IMR-90 (cell line): ENCODE measurements at regions not wholly inside any gene's neighbourhood (a gene's known extent, or its start where the extent isn't known, plus 50 kb on each side); places are given as distances from the start of the nearest gene placed in this dataset.

Experiments used
- ATAC-seq: fragments of 200-7000 bp; cut with Tn5 transposase; 2 replicates; pipeline ENCODE4 v1.9.1; 2020; ENCODE audit warnings: low read depth, mild to moderate bottlenecking, moderate library complexity
- BruUV-seq: library from RNA; stranded (reverse); fragments of 400-500 nt; replicated peaks from 2 replicates; lab custom pipeline; 2021; lab: Mats Ljungman, UMichigan
- CTCF ChIA-PET: fragments of 300-600 bp; formaldehyde crosslinking; extraction: SDS; loops from one replicate; lab custom pipeline; 2021; ENCODE audit warnings: antibody characterized with exemption; lab: Yijun Ruan, JAX
- POLR2A ChIA-PET: fragments of 300-600 bp; sonication (Branson Sonifier 250); formaldehyde crosslinking; loops from one replicate; lab custom pipeline; 2022; ENCODE audit warnings: antibody characterized with exemption; ENCODE audit not compliant: unreplicated experiment; lab: Charles Lee
- DNase-seq: peaks from one replicate; pipeline ENCODE4 v3.0.0; 2013
- H2AFZ ChIP-seq: replicated peaks from 2 replicates; pipeline ENCODE3; 2013; ENCODE audit warnings: low read length, mild to moderate bottlenecking; ENCODE audit not compliant: poor library complexity
- H2AK5ac ChIP-seq: 2 replicates; pipeline ENCODE4 v1.6.1; 2013; ENCODE audit warnings: low read depth, low read length, inconsistent platforms
- H2AK9ac ChIP-seq: replicated peaks from 2 replicates; pipeline ENCODE3; 2013; ENCODE audit warnings: mild to moderate bottlenecking, low read depth, low read length, moderate library complexity; ENCODE audit not compliant: poor library complexity
- H2BK120ac ChIP-seq: 2 replicates; pipeline ENCODE4 v1.6.1; 2013; ENCODE audit warnings: low read depth, low read length, inconsistent platforms
- H2BK15ac ChIP-seq: 3 replicates; pipeline ENCODE4 v1.6.1; 2013; ENCODE audit warnings: low read depth, low read length, inconsistent platforms
- H2BK20ac ChIP-seq: 2 replicates; pipeline ENCODE4 v1.6.1; 2013; ENCODE audit warnings: low read depth, mild to moderate bottlenecking, inconsistent platforms, low read length, moderate library complexity
- H2BK5ac ChIP-seq: 2 replicates; pipeline ENCODE4 v1.6.1; 2013; ENCODE audit warnings: mild to moderate bottlenecking, low read depth, low read length, inconsistent platforms; ENCODE audit not compliant: poor library complexity, severe bottlenecking
- H3K14ac ChIP-seq: replicated peaks from 2 replicates; pipeline ENCODE4 v1.6.1; 2013; ENCODE audit warnings: low read depth, low read length, inconsistent platforms
- H3K18ac ChIP-seq: 2 replicates; pipeline ENCODE4 v1.6.1; 2013; ENCODE audit warnings: low read depth, low read length, control low read depth
- H3K23ac ChIP-seq: 2 replicates; pipeline ENCODE4 v1.6.1; 2013; ENCODE audit warnings: low read depth, low read length, inconsistent platforms
- H3K27ac ChIP-seq: 2 replicates; pipeline ENCODE4 v1.5.1; 2013; ENCODE audit warnings: mild to moderate bottlenecking, control low read depth, low read length; ENCODE audit not compliant: insufficient read depth
- H3K27me3 ChIP-seq: 2 replicates; pipeline ENCODE4 v1.6.1; 2013; ENCODE audit warnings: low read length; ENCODE audit not compliant: control insufficient read depth, insufficient read depth
- H3K36me3 ChIP-seq: 2 replicates; pipeline ENCODE4 v1.6.1; 2013; ENCODE audit warnings: low read length, mixed read lengths; ENCODE audit not compliant: control insufficient read depth, insufficient read depth
- H3K4ac ChIP-seq: 2 replicates; pipeline ENCODE4 v1.6.1; 2013; ENCODE audit warnings: low read depth, low read length, inconsistent platforms
- H3K4me1 ChIP-seq: 2 replicates; pipeline ENCODE4 v1.6.1; 2013; ENCODE audit warnings: low read length, mixed read lengths; ENCODE audit not compliant: control insufficient read depth, insufficient read depth
- H3K4me2 ChIP-seq: 2 replicates; pipeline ENCODE4 v1.6.1; 2013; ENCODE audit warnings: low read depth, mild to moderate bottlenecking, control low read depth, low read length, moderate library complexity
- H3K4me3 ChIP-seq: 2 replicates; pipeline ENCODE4 v1.5.1; 2013; ENCODE audit warnings: low read depth, mild to moderate bottlenecking, control low read depth, low read length, moderate library complexity; ENCODE audit not compliant: insufficient read depth
- H3K56ac ChIP-seq: 2 replicates; pipeline ENCODE4 v1.6.1; 2013; ENCODE audit warnings: low read length, inconsistent platforms; ENCODE audit not compliant: insufficient read depth; ENCODE audit errors: extremely low read depth
- H3K79me1 ChIP-seq, 2 experiments: 2 replicates each; pipeline ENCODE4 v1.6.1; 2013; ENCODE audit warnings: low read length in 2 of 2, inconsistent platforms in 1 of 2, low read depth in 1 of 2
- H3K9ac ChIP-seq: 2 replicates; pipeline ENCODE4 v1.6.1; 2013; ENCODE audit warnings: low read depth, low read length, control low read depth
- H3K9me1 ChIP-seq: 2 replicates; pipeline ENCODE4 v1.6.1; 2013; ENCODE audit warnings: low read length, inconsistent platforms; ENCODE audit not compliant: insufficient read depth
- H3K9me3 ChIP-seq: 2 replicates; pipeline ENCODE4 v1.6.1; 2013; ENCODE audit warnings: low read length; ENCODE audit not compliant: control insufficient read depth, insufficient read depth
- H4K20me1 ChIP-seq: 2 replicates; pipeline ENCODE4 v1.6.1; 2013; ENCODE audit warnings: low read length, inconsistent platforms; ENCODE audit not compliant: insufficient read depth
- H4K5ac ChIP-seq: 2 replicates; pipeline ENCODE4 v1.6.1; 2013; ENCODE audit warnings: mild to moderate bottlenecking, low read depth, low read length, control low read depth
- H4K8ac ChIP-seq, 2 experiments: 2 replicates each; pipeline ENCODE4 v1.6.1; 2013; ENCODE audit warnings: low read depth in 2 of 2, low read length in 2 of 2, control low read depth in 1 of 2, inconsistent platforms in 1 of 2
- H4K91ac ChIP-seq: 2 replicates; pipeline ENCODE4 v1.6.1; 2013; ENCODE audit warnings: low read depth, low read length, inconsistent platforms; ENCODE audit not compliant: insufficient read depth
- BHLHE40 ChIP-seq: fragments of 150-350 bp; IDR thresholded peaks from 2 replicates; pipeline ENCODE4 v1.6.1; 2016; ENCODE audit warnings: mild to moderate bottlenecking, low read depth, low read length
- CEBPB ChIP-seq: IDR thresholded peaks from 2 replicates; pipeline ENCODE4 v1.6.1; 2012; ENCODE audit warnings: low read depth, low read length, improper control_type of control experiment
- CHD1 ChIP-seq: IDR thresholded peaks from 2 replicates; pipeline ENCODE4 v1.6.1; 2012; ENCODE audit warnings: low read depth, low read length, improper control_type of control experiment
- FOS ChIP-seq: fragments of 150-350 bp; IDR thresholded peaks from 2 replicates; pipeline ENCODE4 v1.6.1; 2016; ENCODE audit warnings: low read depth, low read length
- MAFK ChIP-seq: IDR thresholded peaks from 2 replicates; pipeline ENCODE4 v1.6.1; 2012; ENCODE audit warnings: low read depth, low read length, improper control_type of control experiment
- MXI1 ChIP-seq: IDR thresholded peaks from 2 replicates; pipeline ENCODE4 v1.6.1; 2012; ENCODE audit warnings: low read depth, mild to moderate bottlenecking, low read length, moderate library complexity, borderline replicate concordance
- NFE2L2 ChIP-seq: fragments of 150-350 bp; IDR thresholded peaks from 2 replicates; pipeline ENCODE4 v1.6.1; 2016; ENCODE audit warnings: low read depth, mild to moderate bottlenecking, low read length
- POLR2A ChIP-seq: IDR thresholded peaks from 2 replicates; pipeline ENCODE4 v1.6.1; 2012; ENCODE audit warnings: mild to moderate bottlenecking, low read depth, low read length
- RAD21 ChIP-seq: IDR thresholded peaks from 2 replicates; pipeline ENCODE4 v1.6.1; 2012; ENCODE audit warnings: low read length, improper control_type of control experiment
- RCOR1 ChIP-seq: IDR thresholded peaks from 2 replicates; pipeline ENCODE4 v1.6.1; 2012; ENCODE audit warnings: mild to moderate bottlenecking, low read length, improper control_type of control experiment; ENCODE audit not compliant: insufficient replicate concordance
- RFX5 ChIP-seq: IDR thresholded peaks from 2 replicates; pipeline ENCODE4 v1.8.0; 2012; ENCODE audit warnings: low read depth, mild to moderate bottlenecking, low read length, moderate library complexity
- SMC3 ChIP-seq: fragments of 150-350 bp; IDR thresholded peaks from 2 replicates; pipeline ENCODE4 v1.6.1; 2016; ENCODE audit warnings: low read depth, mild to moderate bottlenecking, antibody characterized with exemption, low read length, moderate library complexity
- WGBS, 2 experiments: methylation state at CpG; one replicate each; pipeline versions ENCODE4 v1.1.5 to v1.1.7; 2013; ENCODE audit warnings: missing lambda C conversion rate in 2 of 2; ENCODE audit not compliant: insufficient read length in 1 of 2; ENCODE audit errors: extremely low coverage in 2 of 2; 5-methylcytosine and 5-hydroxymethylcytosine counted together
- dilution Hi-C: fragments of 300-500 bp; cut with HindIII; formaldehyde crosslinking; loops from one replicate; pipeline ENCODE4 v1.14.3; 2018; ENCODE audit warnings: low sequenced_read_pairs; ENCODE audit not compliant: unreplicated experiment
- in situ Hi-C: fragments of 300-500 bp; cut with MboI; formaldehyde crosslinking; loops from 3 replicates; pipeline ENCODE4 v1.14.3; 2019; ENCODE audit warnings: low sequenced_read_pairs, inconsistent platforms, mixed read lengths
- intact Hi-C: fragments of 100-400 bp; cut with micrococcal nuclease; formaldehyde crosslinking; loops from 2 replicates; pipeline ENCODE4 v1.10.0; 2022
- TF ChIP-seq, protein P1 (sequence below): fragments of 150-350 bp; IDR thresholded peaks from 2 replicates; pipeline ENCODE4 v1.6.1; 2016; ENCODE audit warnings: low read depth, mild to moderate bottlenecking, low read length, moderate library complexity, borderline replicate concordance
- TF ChIP-seq, protein P2 (sequence below): fragments of 150-350 bp; IDR thresholded peaks from 2 replicates; pipeline ENCODE4 v1.6.1; 2017; ENCODE audit warnings: mild to moderate bottlenecking, antibody characterized with exemption, low read length, low read depth
- TF ChIP-seq, protein P3 (sequence below): conservative IDR thresholded peaks from 2 replicates; pipeline ENCODE4 v1.5.1; 2012; ENCODE audit warnings: mild to moderate bottlenecking, low read depth, low read length, improper control_type of control experiment

DNA sequence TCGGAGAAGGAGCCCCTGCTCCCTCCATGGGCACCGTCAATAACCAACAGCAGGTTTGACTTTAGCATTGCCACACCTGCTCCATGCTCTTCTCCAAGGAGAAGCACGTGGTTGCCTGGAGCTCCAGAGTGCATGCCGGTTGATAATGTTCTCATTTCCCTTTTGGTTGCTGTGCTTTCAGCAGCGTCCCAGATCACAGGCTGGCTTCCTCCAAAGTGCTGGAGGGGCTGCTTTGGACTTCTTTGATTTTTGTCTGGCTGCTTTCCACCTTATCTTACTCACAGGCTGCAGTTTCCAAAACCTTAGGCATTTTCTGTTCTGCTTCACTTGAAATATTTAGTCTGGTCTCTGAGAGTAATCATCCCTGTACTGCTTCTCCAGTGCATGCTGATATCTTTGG is 123.8 kb upstream of the IRS2 start:
- H4K8ac ChIP-seq: no peak overlapping the region
- dilution Hi-C loops: no loop called here
- H3K4me1 ChIP-seq: peaks cover 1% of the 10 kb centered on the region; the same call in 1 of the 2 replicates
- H3K23ac ChIP-seq: no peak overlapping the region
- H4K5ac ChIP-seq: no peak overlapping the region
- no peaks in the 10 kb centered on the region for H4K20me1 ChIP-seq
- no peak overlapping the region for H3K27ac ChIP-seq
- 0 out of 2 replicates have a peak, but pooled peaks cover 2% of the 10 kb centered on the region for H3K9me3 ChIP-seq
- H2BK15ac ChIP-seq: no peak overlapping the region
- no peak overlapping the region for H2AK5ac ChIP-seq
- no peak overlapping the region for H3K56ac ChIP-seq
- WGBS, 2 experiments: 8% methylated on average over 2 of the region's 5 CpGs; no CpG with 5 or more reads in 1 of the 2 experiments
- H3K18ac ChIP-seq: no peak overlapping the region
- H3K9ac ChIP-seq: no peak overlapping the region
- ATAC-seq: no peak
- in situ Hi-C loops: no loop called here
- TF ChIP-seq CEBPB (no peak), FOS (no peak), NFE2L2 (no peak), RFX5 (no peak), CHD1 (no peak), MAFK (no peak), RAD21 (no peak), RCOR1 (no peak), MXI1 (no peak), BHLHE40 (no peak), SMC3 (no peak), POLR2A (no peak)
- TF ChIP-seq, protein P1, sequence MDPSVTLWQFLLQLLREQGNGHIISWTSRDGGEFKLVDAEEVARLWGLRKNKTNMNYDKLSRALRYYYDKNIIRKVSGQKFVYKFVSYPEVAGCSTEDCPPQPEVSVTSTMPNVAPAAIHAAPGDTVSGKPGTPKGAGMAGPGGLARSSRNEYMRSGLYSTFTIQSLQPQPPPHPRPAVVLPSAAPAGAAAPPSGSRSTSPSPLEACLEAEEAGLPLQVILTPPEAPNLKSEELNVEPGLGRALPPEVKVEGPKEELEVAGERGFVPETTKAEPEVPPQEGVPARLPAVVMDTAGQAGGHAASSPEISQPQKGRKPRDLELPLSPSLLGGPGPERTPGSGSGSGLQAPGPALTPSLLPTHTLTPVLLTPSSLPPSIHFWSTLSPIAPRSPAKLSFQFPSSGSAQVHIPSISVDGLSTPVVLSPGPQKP: no peak
- TF ChIP-seq, protein P2, sequence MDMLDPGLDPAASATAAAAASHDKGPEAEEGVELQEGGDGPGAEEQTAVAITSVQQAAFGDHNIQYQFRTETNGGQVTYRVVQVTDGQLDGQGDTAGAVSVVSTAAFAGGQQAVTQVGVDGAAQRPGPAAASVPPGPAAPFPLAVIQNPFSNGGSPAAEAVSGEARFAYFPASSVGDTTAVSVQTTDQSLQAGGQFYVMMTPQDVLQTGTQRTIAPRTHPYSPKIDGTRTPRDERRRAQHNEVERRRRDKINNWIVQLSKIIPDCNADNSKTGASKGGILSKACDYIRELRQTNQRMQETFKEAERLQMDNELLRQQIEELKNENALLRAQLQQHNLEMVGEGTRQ: no peak
- TF ChIP-seq, protein P3, sequence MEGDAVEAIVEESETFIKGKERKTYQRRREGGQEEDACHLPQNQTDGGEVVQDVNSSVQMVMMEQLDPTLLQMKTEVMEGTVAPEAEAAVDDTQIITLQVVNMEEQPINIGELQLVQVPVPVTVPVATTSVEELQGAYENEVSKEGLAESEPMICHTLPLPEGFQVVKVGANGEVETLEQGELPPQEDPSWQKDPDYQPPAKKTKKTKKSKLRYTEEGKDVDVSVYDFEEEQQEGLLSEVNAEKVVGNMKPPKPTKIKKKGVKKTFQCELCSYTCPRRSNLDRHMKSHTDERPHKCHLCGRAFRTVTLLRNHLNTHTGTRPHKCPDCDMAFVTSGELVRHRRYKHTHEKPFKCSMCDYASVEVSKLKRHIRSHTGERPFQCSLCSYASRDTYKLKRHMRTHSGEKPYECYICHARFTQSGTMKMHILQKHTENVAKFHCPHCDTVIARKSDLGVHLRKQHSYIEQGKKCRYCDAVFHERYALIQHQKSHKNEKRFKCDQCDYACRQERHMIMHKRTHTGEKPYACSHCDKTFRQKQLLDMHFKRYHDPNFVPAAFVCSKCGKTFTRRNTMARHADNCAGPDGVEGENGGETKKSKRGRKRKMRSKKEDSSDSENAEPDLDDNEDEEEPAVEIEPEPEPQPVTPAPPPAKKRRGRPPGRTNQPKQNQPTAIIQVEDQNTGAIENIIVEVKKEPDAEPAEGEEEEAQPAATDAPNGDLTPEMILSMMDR: no peak
- DNase-seq: no peak
- no peak overlapping the region for H3K4ac ChIP-seq
- no peak overlapping the region for H2BK120ac ChIP-seq
- no peak overlapping the region for H2BK5ac ChIP-seq
- peaks cover 3% of the 10 kb centered on the region; the same call in 1 of the 2 replicates for H3K27me3 ChIP-seq
- H2AK9ac ChIP-seq: no peak overlapping the region
- no peak overlapping the region for H2AFZ ChIP-seq
- H4K91ac ChIP-seq: no peak overlapping the region
- intact Hi-C loops: no loop called here
- H3K14ac ChIP-seq: no peak overlapping the region
- H3K9me1 ChIP-seq: no peaks in the 10 kb centered on the region
- H3K4me3 ChIP-seq: no peak overlapping the region
- no peak overlapping the region for H2BK20ac ChIP-seq
- ChIA-PET POLR2A (no interaction called here), CTCF (no interaction called here)
- no peaks in the 10 kb centered on the region for H3K79me1 ChIP-seq
- BruUV-seq: no TSS peak
- no peaks in the 10 kb centered on the region for H3K36me3 ChIP-seq
- H3K4me2 ChIP-seq: no peak overlapping the region
